ENCODE measurements at regions not wholly inside any gene's neighbourhood (a gene's known extent, or its start where the extent isn't known, plus 50 kb on each side); places are given as distances from the start of the nearest gene placed in this dataset.
"Not testable (repeated sequence)": the region's sequence is repeated elsewhere in the genome, so short reads cannot be mapped to it uniquely, and the experiment has no call there.

- no peak for TF ChIP-seq EZH2 (IDR thresholded peaks at IDR 0.05; ENCODE audit: low read length, missing control alignments)
- TF ChIP-seq CTCF (conservative IDR thresholded peaks at IDR 0.05 in 1 of 2, IDR thresholded peaks at IDR 0.05 in 1 of 2; ENCODE audit: low read depth in 1 of 2, low read length in 2 of 2) = no peak
- Histone ChIP-seq H3K27me3 (ENCODE audit: control insufficient read depth, insufficient read depth, low read length) (no peaks in the 10 kb centered on the region), H3K9ac (ENCODE audit: insufficient read depth, low read length) (no peak overlapping the region), H4K20me1 (ENCODE audit: control insufficient read depth, extremely low read depth, insufficient read depth, low read length) (no peaks in the 10 kb centered on the region), H3K4me3 (replicated peaks in 1 of 4; ENCODE audit: control extremely low read depth in 1 of 4, insufficient read depth in 1 of 4, low read depth in 3 of 4, low read length in 4 of 4) (no peak overlapping the region), H3K9me3 (ENCODE audit: control insufficient read depth, insufficient read depth, low read depth, low read length) (no peaks in the 10 kb centered on the region), H3K4me1 (ENCODE audit: control insufficient read depth, extremely low read depth, insufficient read depth, low read length) (no peaks in the 10 kb centered on the region), H3K27ac (ENCODE audit: insufficient read depth, low read length) (no peak overlapping the region), H3K36me3 (ENCODE audit: control insufficient read depth, insufficient read depth, low read length) (no peaks in the 10 kb centered on the region), H3K4me2 (ENCODE audit: extremely low read depth, insufficient read depth, low read length) (no peak overlapping the region), H2AFZ (ENCODE audit: low read length) (no peak overlapping the region), H3K79me2 (ENCODE audit: control insufficient read depth, insufficient read depth, low read length) (no peaks in the 10 kb centered on the region)
- no peak for DNase-seq (ENCODE audit: low read depth in 2 of 2)
Observed at GRCh38 chr11:21986361-21986760, 206.5 kb upstream of the ANO5 start.

- Histone ChIP-seq H3K27ac (ENCODE audit: insufficient read depth, low read length) (no peak overlapping the region), H3K36me3 (ENCODE audit: control insufficient read depth, insufficient read depth, low read length) (no peaks in the 10 kb centered on the region), H3K27me3 (ENCODE audit: control insufficient read depth, insufficient read depth, low read length) (no peaks in the 10 kb centered on the region), H2AFZ (ENCODE audit: low read length) (no peak overlapping the region), H3K9ac (ENCODE audit: insufficient read depth, low read length) (no peak overlapping the region), H3K4me2 (ENCODE audit: extremely low read depth, insufficient read depth, low read length) (no peak overlapping the region), H3K4me1 (ENCODE audit: control insufficient read depth, extremely low read depth, insufficient read depth, low read length) (no peaks in the 10 kb centered on the region), H3K9me3 (ENCODE audit: control insufficient read depth, insufficient read depth, low read depth, low read length) (no peaks in the 10 kb centered on the region), H3K4me3 (replicated peaks in 1 of 4; ENCODE audit: control extremely low read depth in 1 of 4, insufficient read depth in 1 of 4, low read depth in 3 of 4, low read length in 4 of 4) (no peak overlapping the region), H4K20me1 (ENCODE audit: control insufficient read depth, extremely low read depth, insufficient read depth, low read length) (no peaks in the 10 kb centered on the region), H3K79me2 (ENCODE audit: control insufficient read depth, insufficient read depth, low read length) (no peaks in the 10 kb centered on the region)
- no peak for DNase-seq (ENCODE audit: low read depth in 2 of 2)
- TF ChIP-seq EZH2 (IDR thresholded peaks at IDR 0.05; ENCODE audit: low read length, missing control alignments) = no peak
- TF ChIP-seq CTCF (conservative IDR thresholded peaks at IDR 0.05 in 1 of 2, IDR thresholded peaks at IDR 0.05 in 1 of 2; ENCODE audit: low read depth in 1 of 2, low read length in 2 of 2) = no peak
Observed at GRCh38 chr11:21987261-21987660, 205.6 kb upstream of the ANO5 start.

GRCh38 chr11:21988477-21988876, 204.4 kb upstream of the ANO5 start:
- no peaks in the 10 kb centered on the region for H3K9me3 ChIP-seq (ENCODE audit: control insufficient read depth, insufficient read depth, low read depth, low read length)
- H3K27ac ChIP-seq (ENCODE audit: insufficient read depth, low read length) = no peak overlapping the region
- no peaks in the 10 kb centered on the region for H3K79me2 ChIP-seq (ENCODE audit: control insufficient read depth, insufficient read depth, low read length)
- H3K4me1 ChIP-seq (ENCODE audit: control insufficient read depth, extremely low read depth, insufficient read depth, low read length) = no peaks in the 10 kb centered on the region
- no peak overlapping the region for H3K9ac ChIP-seq (ENCODE audit: insufficient read depth, low read length)
- no peaks in the 10 kb centered on the region for H3K27me3 ChIP-seq (ENCODE audit: control insufficient read depth, insufficient read depth, low read length)
- no peak for TF ChIP-seq EZH2 (IDR thresholded peaks at IDR 0.05; ENCODE audit: low read length, missing control alignments)
- no peak for TF ChIP-seq CTCF (conservative IDR thresholded peaks at IDR 0.05 in 1 of 2, IDR thresholded peaks at IDR 0.05 in 1 of 2; ENCODE audit: low read depth in 1 of 2, low read length in 2 of 2)
- DNase-seq (ENCODE audit: low read depth in 2 of 2) = no peak
- H3K4me3 ChIP-seq (replicated peaks in 1 of 4; ENCODE audit: control extremely low read depth in 1 of 4, insufficient read depth in 1 of 4, low read depth in 3 of 4, low read length in 4 of 4) = no peak overlapping the region
- no peaks in the 10 kb centered on the region for H3K36me3 ChIP-seq (ENCODE audit: control insufficient read depth, insufficient read depth, low read length)
- H3K4me2 ChIP-seq (ENCODE audit: extremely low read depth, insufficient read depth, low read length) = no peak overlapping the region
- H2AFZ ChIP-seq (ENCODE audit: low read length) = no peak overlapping the region
- H4K20me1 ChIP-seq (ENCODE audit: control insufficient read depth, extremely low read depth, insufficient read depth, low read length) = no peaks in the 10 kb centered on the region

GRCh38 chr11:22001803-22002202, 191.1 kb upstream of the ANO5 start:
- H3K27me3 ChIP-seq (ENCODE audit: control insufficient read depth, insufficient read depth, low read length); H4K20me1 ChIP-seq (ENCODE audit: control insufficient read depth, extremely low read depth, insufficient read depth, low read length); H3K4me2 ChIP-seq (ENCODE audit: extremely low read depth, insufficient read depth, low read length); H3K9me3 ChIP-seq (ENCODE audit: control insufficient read depth, insufficient read depth, low read depth, low read length); H3K27ac ChIP-seq (ENCODE audit: insufficient read depth, low read length); H3K36me3 ChIP-seq (ENCODE audit: control insufficient read depth, insufficient read depth, low read length); H3K79me2 ChIP-seq (ENCODE audit: control insufficient read depth, insufficient read depth, low read length); DNase-seq (ENCODE audit: low read depth in 2 of 2); H3K9ac ChIP-seq (ENCODE audit: insufficient read depth, low read length); H3K4me3 ChIP-seq (replicated peaks in 1 of 4; ENCODE audit: control extremely low read depth in 1 of 4, insufficient read depth in 1 of 4, low read depth in 3 of 4, low read length in 4 of 4); H2AFZ ChIP-seq (ENCODE audit: low read length); H3K4me1 ChIP-seq (ENCODE audit: control insufficient read depth, extremely low read depth, insufficient read depth, low read length): not testable (repeated sequence)
